Nephron progenitor cell (in vitro differentiated cells): ENCODE measurements at regions not wholly inside any gene's neighbourhood (a gene's known extent, or its start where the extent isn't known, plus 50 kb on each side); places are given as distances from the start of the nearest gene placed in this dataset.

Experiments
- DNase-seq: peaks from one replicate; pipeline ENCODE4 v3.0.0; 2021
- H3K27ac Mint-ChIP-seq: 2 replicates; pipeline ENCODE4 v1.8.0; 2021; ENCODE audit warnings: mild to moderate bottlenecking, moderate library complexity, mixed read lengths
- H3K27me3 Mint-ChIP-seq: 2 replicates; pipeline ENCODE4 v1.8.0; 2021; ENCODE audit warnings: mild to moderate bottlenecking, low read depth, mixed read lengths; ENCODE audit not compliant: poor library complexity
- H3K36me3 Mint-ChIP-seq: 2 replicates; pipeline ENCODE4 v1.8.0; 2021; ENCODE audit warnings: low read depth, mixed read lengths
- H3K4me1 Mint-ChIP-seq: 2 replicates; pipeline ENCODE4 v1.8.0; 2021; ENCODE audit warnings: mixed read lengths
- H3K4me3 Mint-ChIP-seq: 2 replicates; pipeline ENCODE4 v1.8.0; 2021; ENCODE audit warnings: mild to moderate bottlenecking, moderate library complexity, mixed read lengths
- H3K9me3 Mint-ChIP-seq: 2 replicates; pipeline ENCODE4 v1.8.0; 2021; ENCODE audit warnings: mild to moderate bottlenecking, moderate library complexity, mixed read lengths
- CTCF ChIP-seq: fragments of 200-600 bp; sonication (generic); IDR thresholded peaks from 2 replicates; pipeline ENCODE4 v1.5.0; 2021; ENCODE audit warnings: antibody characterized with exemption

- Mint-ChIP-seq H3K4me1 (peaks cover 8% of the 10 kb centered on the region), H3K36me3 (no peaks in the 10 kb centered on the region), H3K4me3 (no peak overlapping the region), H3K27ac (no peak overlapping the region), H3K9me3 (peaks cover 9% of the 10 kb centered on the region), H3K27me3 (peaks cover 83% of the 10 kb centered on the region)
- TF ChIP-seq CTCF, result no peak
- DNase-seq, result no peak
Observed at GRCh38 chr12:113609692-113610469, 138.2 kb upstream of the LHX5 start.

GRCh38 chr12:113604666-113605065 lies 133.0 kb upstream of the LHX5 start:
- Mint-ChIP-seq H3K4me3 (no peak overlapping the region), H3K4me1 (no peaks in the 10 kb centered on the region), H3K27ac (no peak overlapping the region), H3K36me3 (no peaks in the 10 kb centered on the region), H3K9me3 (no peaks in the 10 kb centered on the region), H3K27me3 (peaks cover 55% of the 10 kb centered on the region)
- DNase-seq, result no peak
- no peak for TF ChIP-seq CTCF

GRCh38 chr12:113601656-113602263 lies 130.1 kb upstream of the LHX5 start:
- Mint-ChIP-seq H3K9me3 (no peaks in the 10 kb centered on the region), H3K27me3 (peaks cover 53% of the 10 kb centered on the region), H3K36me3 (no peaks in the 10 kb centered on the region), H3K4me1 (no peaks in the 10 kb centered on the region), H3K27ac (no peak overlapping the region), H3K4me3 (no peak overlapping the region)
- TF ChIP-seq CTCF, result no peak
- DNase-seq, result peak; percentile 83

- H3K27me3 Mint-ChIP-seq, result peaks cover 69% of the 10 kb centered on the region
- H3K4me1 Mint-ChIP-seq, result no peaks in the 10 kb centered on the region
- no peak overlapping the region for H3K27ac Mint-ChIP-seq
- DNase-seq, result no peak
- peaks cover 6% of the 10 kb centered on the region for H3K9me3 Mint-ChIP-seq
- no peak overlapping the region for H3K4me3 Mint-ChIP-seq
- H3K36me3 Mint-ChIP-seq, result no peaks in the 10 kb centered on the region
- TF ChIP-seq CTCF, result no peak
Observed at GRCh38 chr12:113598815-113599406, 127.2 kb upstream of the LHX5 start.

- H3K4me1 Mint-ChIP-seq, result peaks cover 5% of the 10 kb centered on the region
- no peak for TF ChIP-seq CTCF
- no peak for DNase-seq
- no peak overlapping the region for H3K27ac Mint-ChIP-seq
- peaks cover 87% of the 10 kb centered on the region for H3K27me3 Mint-ChIP-seq
- peaks cover 6% of the 10 kb centered on the region for H3K9me3 Mint-ChIP-seq
- H3K4me3 Mint-ChIP-seq, result no peak overlapping the region
- no peaks in the 10 kb centered on the region for H3K36me3 Mint-ChIP-seq
Observed at GRCh38 chr12:113594967-113595366, 123.3 kb upstream of the LHX5 start.
